Esophagus muscularis mucosa (tissue), 4 donors: ENCODE measurements at regions not wholly inside any gene's neighbourhood (a gene's known extent, or its start where the extent isn't known, plus 50 kb on each side); places are given as distances from the start of the nearest gene placed in this dataset.

Experiments used
- DNase-seq: peaks from one replicate; pipeline ENCODE4 v3.0.0-alpha.2; 2017; ENCODE audit errors: extremely low spot score
- H3K27ac ChIP-seq, 4 donors: fragments of 200-600 bp; sonication (generic); replicated peaks in 1 of 4; 1 replicate in 3 of 4; 2 replicates in 1 of 4; pipeline ENCODE4 v1.5.1; 2016 to 2019; ENCODE audit warnings: mild to moderate bottlenecking in 1 of 4
- H3K27me3 ChIP-seq, 4 donors: fragments of 200-600 bp; sonication (generic); one replicate each; pipeline versions ENCODE4 v1.5.1 to v1.6.0; 2016 to 2019
- H3K36me3 ChIP-seq, 4 donors: fragments of 200-600 bp; sonication (generic); one replicate each; pipeline ENCODE4 v1.5.1; 2016 to 2019
- H3K4me1 ChIP-seq, 4 donors: fragments of 200-600 bp; sonication (generic); one replicate each; pipeline ENCODE4 v1.5.1; 2016 to 2019
- H3K4me3 ChIP-seq, 4 donors: fragments of 200-600 bp; sonication (generic); 1 replicate in 2 of 4; 2 replicates in 2 of 4; pipeline ENCODE4 v1.5.1; 2016 to 2019; ENCODE audit warnings: mild to moderate bottlenecking in 4 of 4, moderate library complexity in 1 of 4
- H3K9me3 ChIP-seq, 4 donors: fragments of 200-600 bp; sonication (generic); 1 replicate in 3 of 4; 2 replicates in 1 of 4; pipeline ENCODE4 v1.5.1; 2016 to 2019
- CTCF ChIP-seq, 3 experiments: fragments of 200-600 bp in 2 of 3; fragments of 450-650 bp in 1 of 3; sonication (generic) in 2 of 3; IDR thresholded peaks; one replicate each; pipeline ENCODE4 v1.5.1; 2017 to 2019; ENCODE audit warnings: antibody characterized with exemption in 3 of 3, mild to moderate bottlenecking in 2 of 3, moderate library complexity in 1 of 3
- EP300 ChIP-seq: sonication (generic); formaldehyde crosslinking; IDR thresholded peaks from one replicate; pipeline ENCODE4 v1.6.1; 2017; ENCODE audit warnings: antibody characterized with exemption
- POLR2A ChIP-seq: fragments of 450-650 bp; IDR thresholded peaks from one replicate; pipeline ENCODE4 v1.6.1; 2017; ENCODE audit warnings: antibody characterized with exemption, moderate library complexity, mild to moderate bottlenecking, low read depth
- POLR2AphosphoS5 ChIP-seq, 2 donors: sonication (generic); formaldehyde crosslinking; IDR thresholded peaks; one replicate each; pipeline ENCODE4 v1.6.1; 2017; ENCODE audit warnings: antibody characterized with exemption in 2 of 2
- WGBS: methylation state at CpG from one replicate; pipeline ENCODE4 v1.1.5; 2018; 5-methylcytosine and 5-hydroxymethylcytosine counted together
- intact Hi-C: fragments of 100-400 bp; cut with DNase I; formaldehyde crosslinking; loops from one replicate; pipeline ENCODE4 v1.15.1; 2023

GRCh38 chr4:43089730-43090129 is 197.2 kb downstream of the GRXCR1 start:
- intact Hi-C loops, result no loop called here
- DNase-seq, result no peak
- no peak overlapping the region for H3K4me3 ChIP-seq

GRCh38 chr4:43103048-43103447 is 210.5 kb downstream of the GRXCR1 start:
- 56% methylated on average over 2 of the region's 2 CpGs for WGBS
- no peak overlapping the region for H3K27ac ChIP-seq
- DNase-seq, result no peak
- no peaks in the 10 kb centered on the region for H3K9me3 ChIP-seq
- no peaks in the 10 kb centered on the region for H3K27me3 ChIP-seq
- H3K4me3 ChIP-seq, result no peak overlapping the region
- no peak for TF ChIP-seq POLR2A
- TF ChIP-seq EP300, result no peak
- no peak for TF ChIP-seq CTCF (IDR thresholded peaks at IDR 0.05)
- no peak for TF ChIP-seq POLR2AphosphoS5 (IDR thresholded peaks at IDR 0.05)
- no peaks in the 10 kb centered on the region for H3K4me1 ChIP-seq
- intact Hi-C loops, result no loop called here
- H3K36me3 ChIP-seq, result no peaks in the 10 kb centered on the region

More at GRCh38 chr4:43089730-43090129, 197.2 kb downstream of the GRXCR1 start:
- Histone ChIP-seq H3K36me3 (no peaks in the 10 kb centered on the region), H3K27me3 (no peaks in the 10 kb centered on the region), H3K27ac (no peak overlapping the region), H3K9me3 (no peaks in the 10 kb centered on the region), H3K4me1 (peaks cover 0 to 7% (median 0%) of the 10 kb centered on the region in 4 donors)
- TF ChIP-seq POLR2AphosphoS5 (IDR thresholded peaks at IDR 0.05) (no peak), EP300 (no peak), CTCF (IDR thresholded peaks at IDR 0.05) (no peak), POLR2A (no peak)
- 31% methylated on average over 2 of the region's 2 CpGs for WGBS

- no peak overlapping the region for H3K4me3 ChIP-seq
- H3K9me3 ChIP-seq, result no peaks in the 10 kb centered on the region
- H3K27ac ChIP-seq, result no peak overlapping the region
- no peak for TF ChIP-seq EP300
- no peak for TF ChIP-seq POLR2A
- no peak for TF ChIP-seq POLR2AphosphoS5 (IDR thresholded peaks at IDR 0.05)
- TF ChIP-seq CTCF (IDR thresholded peaks at IDR 0.05), result no peak
- WGBS, result 90% methylated on average over 1 of the region's 1 CpG
- H3K4me1 ChIP-seq, result no peaks in the 10 kb centered on the region
- H3K27me3 ChIP-seq, result no peaks in the 10 kb centered on the region
- H3K36me3 ChIP-seq, result no peaks in the 10 kb centered on the region
- no peak for DNase-seq
- intact Hi-C loops, result no loop called here
Observed at GRCh38 chr4:43112139-43112538, 219.6 kb downstream of the GRXCR1 start.

- WGBS, result 48% methylated on average over 3 of the region's 3 CpGs
- intact Hi-C loops, result no loop called here
Observed at GRCh38 chr4:43113196-43113595, 220.7 kb downstream of the GRXCR1 start.

More at GRCh38 chr4:43113196-43113595, 220.7 kb downstream of the GRXCR1 start:
- Histone ChIP-seq H3K4me1 (no peaks in the 10 kb centered on the region), H3K4me3 (no peak overlapping the region), H3K9me3 (no peaks in the 10 kb centered on the region), H3K27me3 (no peaks in the 10 kb centered on the region), H3K27ac (no peak overlapping the region), H3K36me3 (no peaks in the 10 kb centered on the region)
- no peak for DNase-seq
- TF ChIP-seq CTCF (IDR thresholded peaks at IDR 0.05) (no peak), POLR2AphosphoS5 (IDR thresholded peaks at IDR 0.05) (no peak)
